ENCODE measurements at regions not wholly inside any gene's neighbourhood (a gene's known extent, or its start where the extent isn't known, plus 50 kb on each side); places are given as distances from the start of the nearest gene placed in this dataset.

- no TSS peak for BruUV-seq (replicated peaks)
- H3K9me3 ChIP-seq (ENCODE audit: insufficient read depth, low read depth) = no peaks in the 10 kb centered on the region; the same call in 1 of the 2 replicates
- no peak overlapping the region for H2AFZ ChIP-seq
- DNase-seq = no peak
- no peak overlapping the region for H3K4me2 ChIP-seq
- no peaks in the 10 kb centered on the region for H4K20me1 ChIP-seq (ENCODE audit: insufficient read depth)
- ChIA-PET CTCF (no interaction called here), POLR2A (ENCODE audit: unreplicated experiment) (no interaction called here)
- H3K9me2 ChIP-seq (ENCODE audit: insufficient read depth) = no peaks in the 10 kb centered on the region
- H3K4me3 ChIP-seq = no peak overlapping the region
- H3K27ac ChIP-seq = no peak overlapping the region
- intact Hi-C loops (cut with micrococcal nuclease; ENCODE audit: unreplicated experiment) = no loop called here
- no peaks in the 10 kb centered on the region; the same call in 1 of the 2 replicates for H3K4me1 ChIP-seq (replicated peaks; ENCODE audit: insufficient read depth)
- TF ChIP-seq EZH2 (IDR thresholded peaks at IDR 0.05; ENCODE audit: low read depth) (no peak), CTCF (conservative IDR thresholded peaks at IDR 0.05) (no peak)
- H3F3A ChIP-seq (ENCODE audit: insufficient read depth, low read depth) = no peaks in the 10 kb centered on the region
- H3K79me2 ChIP-seq (ENCODE audit: low read depth) = no peaks in the 10 kb centered on the region
- no peaks in the 10 kb centered on the region for H3K36me3 ChIP-seq (ENCODE audit: low read depth)
- H3K27me3 ChIP-seq (ENCODE audit: insufficient read depth, low read depth) = no peaks in the 10 kb centered on the region
Observed at GRCh38 chr2:11993749-11994148, 247.3 kb downstream of the LPIN1 start.

- Histone ChIP-seq H3K27me3 (ENCODE audit: insufficient read depth, low read depth) (no peaks in the 10 kb centered on the region), H3K4me2 (peak overlapping the region; percentile 17; the same call in 1 of the 2 replicates), H2AFZ (no peak overlapping the region; the same call in 1 of the 2 replicates), H3F3A (ENCODE audit: insufficient read depth, low read depth) (no peaks in the 10 kb centered on the region), H3K9me3 (ENCODE audit: insufficient read depth, low read depth) (no peaks in the 10 kb centered on the region; the same call in 1 of the 2 replicates), H3K4me3 (no peak overlapping the region), H3K79me2 (ENCODE audit: low read depth) (no peaks in the 10 kb centered on the region), H3K4me1 (replicated peaks; ENCODE audit: insufficient read depth) (no peaks in the 10 kb centered on the region; the same call in 1 of the 2 replicates), H4K20me1 (ENCODE audit: insufficient read depth) (no peaks in the 10 kb centered on the region), H3K36me3 (ENCODE audit: low read depth) (no peaks in the 10 kb centered on the region), H3K9me2 (ENCODE audit: insufficient read depth) (no peaks in the 10 kb centered on the region), H3K27ac (no peak overlapping the region)
- intact Hi-C loops (cut with micrococcal nuclease; ENCODE audit: unreplicated experiment) = no loop called here
- TF ChIP-seq CTCF (conservative IDR thresholded peaks at IDR 0.05) = no peak
- no peak for TF ChIP-seq EZH2 (IDR thresholded peaks at IDR 0.05; ENCODE audit: low read depth)
- no TSS peak for BruUV-seq (replicated peaks)
- POLR2A ChIA-PET (ENCODE audit: unreplicated experiment) = no interaction called here
- CTCF ChIA-PET = no interaction called here
- no peak for DNase-seq
Observed at GRCh38 chr2:11995456-11995855, 249.0 kb downstream of the LPIN1 start.

GRCh38 chr2:11996618-11997017 is 250.2 kb downstream of the LPIN1 start:
- H3K9me2 ChIP-seq (ENCODE audit: insufficient read depth) = no peaks in the 10 kb centered on the region
- intact Hi-C loops (cut with micrococcal nuclease; ENCODE audit: unreplicated experiment) = no loop called here
- no TSS peak for BruUV-seq (replicated peaks)
- H3K4me1 ChIP-seq (replicated peaks; ENCODE audit: insufficient read depth) = no peaks in the 10 kb centered on the region; the same call in 1 of the 2 replicates
- no peak overlapping the region for H3K27ac ChIP-seq
- no peak overlapping the region for H3K4me3 ChIP-seq
- no peaks in the 10 kb centered on the region for H4K20me1 ChIP-seq (ENCODE audit: insufficient read depth)
- no peaks in the 10 kb centered on the region; the same call in 1 of the 2 replicates for H3K9me3 ChIP-seq (ENCODE audit: insufficient read depth, low read depth)
- H3K27me3 ChIP-seq (ENCODE audit: insufficient read depth, low read depth) = no peaks in the 10 kb centered on the region
- TF ChIP-seq CTCF (conservative IDR thresholded peaks at IDR 0.05) (no peak), EZH2 (IDR thresholded peaks at IDR 0.05; ENCODE audit: low read depth) (no peak)
- no peaks in the 10 kb centered on the region for H3F3A ChIP-seq (ENCODE audit: insufficient read depth, low read depth)
- DNase-seq = no peak
- ChIA-PET CTCF (no interaction called here), POLR2A (ENCODE audit: unreplicated experiment) (no interaction called here)
- H3K4me2 ChIP-seq = no peak overlapping the region
- H2AFZ ChIP-seq = no peak overlapping the region
- H3K36me3 ChIP-seq (ENCODE audit: low read depth) = no peaks in the 10 kb centered on the region
- no peaks in the 10 kb centered on the region for H3K79me2 ChIP-seq (ENCODE audit: low read depth)
